ENCODE measurements at regions not wholly inside any gene's neighbourhood (a gene's known extent, or its start where the extent isn't known, plus 50 kb on each side); places are given as distances from the start of the nearest gene placed in this dataset.

DNA sequence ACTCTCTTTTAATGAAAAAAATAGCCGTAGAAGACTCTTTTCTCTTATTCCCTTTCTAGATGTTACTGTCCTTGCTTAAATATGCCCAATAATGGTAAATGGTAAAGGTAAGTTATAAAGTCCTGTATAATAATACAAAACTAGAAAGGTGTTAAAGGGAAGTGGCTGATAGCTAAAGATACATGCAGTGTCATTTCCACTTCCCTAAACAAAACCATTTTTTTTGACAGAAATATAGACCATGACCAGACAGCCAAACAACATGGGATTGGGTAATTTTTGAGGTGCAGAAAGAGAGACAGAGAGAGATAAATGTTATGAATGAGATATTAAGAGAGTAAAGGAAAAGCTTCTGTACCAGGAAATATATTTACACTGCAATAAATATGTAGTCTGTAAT lies 731.7 kb upstream of the REG3G start:
- TF ChIP-seq POLR2A (IDR thresholded peaks at IDR 0.05) (no peak), POLR2AphosphoS5 (IDR thresholded peaks at IDR 0.05) (no peak)

Measured in transverse colon (tissue), 3 donors.